ENCODE measurements at regions not wholly inside any gene's neighbourhood (a gene's known extent, or its start where the extent isn't known, plus 50 kb on each side); places are given as distances from the start of the nearest gene placed in this dataset.

DNA sequence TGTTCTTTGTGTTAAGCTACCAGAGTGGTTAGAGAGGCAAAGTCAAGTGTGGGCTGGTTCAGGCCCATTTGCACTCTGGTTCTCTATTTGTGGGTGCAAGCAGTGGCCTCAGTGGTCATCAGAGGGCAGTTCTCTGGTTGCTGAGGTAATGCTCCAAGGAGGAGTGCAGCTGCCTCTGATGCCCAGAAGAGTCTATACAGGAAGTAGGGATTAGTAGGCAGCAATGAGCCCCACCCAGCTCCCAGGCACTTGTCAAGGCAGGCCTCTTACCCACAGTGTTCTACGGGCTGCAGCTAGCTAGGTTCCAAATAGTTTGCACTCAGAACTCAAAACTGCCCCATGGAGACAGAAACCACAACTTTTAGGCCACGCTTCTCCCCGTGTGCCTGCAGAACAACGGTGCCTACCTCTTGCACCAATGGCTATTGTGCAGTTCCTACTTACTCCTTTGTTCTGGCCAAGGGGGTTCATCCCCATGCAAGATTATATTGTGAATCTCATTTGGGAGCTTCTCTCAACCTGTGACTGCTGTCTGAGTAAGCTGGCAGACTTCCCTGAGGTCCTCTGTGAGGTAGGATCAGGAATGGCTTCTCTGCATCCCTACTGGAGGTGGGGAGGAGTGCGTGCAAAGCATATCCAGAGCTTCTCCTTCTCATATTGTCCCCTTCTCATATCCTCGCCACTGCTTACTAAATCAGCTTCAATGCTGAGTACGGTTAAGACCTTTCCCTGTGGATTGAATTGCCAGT lies 410.3 kb upstream of the LMO3 start:
- TF ChIP-seq, protein P1, sequence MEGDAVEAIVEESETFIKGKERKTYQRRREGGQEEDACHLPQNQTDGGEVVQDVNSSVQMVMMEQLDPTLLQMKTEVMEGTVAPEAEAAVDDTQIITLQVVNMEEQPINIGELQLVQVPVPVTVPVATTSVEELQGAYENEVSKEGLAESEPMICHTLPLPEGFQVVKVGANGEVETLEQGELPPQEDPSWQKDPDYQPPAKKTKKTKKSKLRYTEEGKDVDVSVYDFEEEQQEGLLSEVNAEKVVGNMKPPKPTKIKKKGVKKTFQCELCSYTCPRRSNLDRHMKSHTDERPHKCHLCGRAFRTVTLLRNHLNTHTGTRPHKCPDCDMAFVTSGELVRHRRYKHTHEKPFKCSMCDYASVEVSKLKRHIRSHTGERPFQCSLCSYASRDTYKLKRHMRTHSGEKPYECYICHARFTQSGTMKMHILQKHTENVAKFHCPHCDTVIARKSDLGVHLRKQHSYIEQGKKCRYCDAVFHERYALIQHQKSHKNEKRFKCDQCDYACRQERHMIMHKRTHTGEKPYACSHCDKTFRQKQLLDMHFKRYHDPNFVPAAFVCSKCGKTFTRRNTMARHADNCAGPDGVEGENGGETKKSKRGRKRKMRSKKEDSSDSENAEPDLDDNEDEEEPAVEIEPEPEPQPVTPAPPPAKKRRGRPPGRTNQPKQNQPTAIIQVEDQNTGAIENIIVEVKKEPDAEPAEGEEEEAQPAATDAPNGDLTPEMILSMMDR (IDR thresholded peaks at IDR 0.05; ENCODE audit: poor library complexity, severe bottlenecking) = no peak
- TF ChIP-seq EP300 (conservative IDR thresholded peaks at IDR 0.05; ENCODE audit: poor library complexity, severe bottlenecking) (no peak), EZH2 (IDR thresholded peaks at IDR 0.05; ENCODE audit: borderline replicate concordance, insufficient read depth, low read length, poor library complexity, severe bottlenecking) (no peak), POLR2AphosphoS5 (IDR thresholded peaks at IDR 0.05) (no peak), TAF1 (IDR thresholded peaks at IDR 0.05; ENCODE audit: low read depth) (no peak)

Data from neural cell (in vitro differentiated cells).